ENCODE measurements at regions not wholly inside any gene's neighbourhood (a gene's known extent, or its start where the extent isn't known, plus 50 kb on each side); places are given as distances from the start of the nearest gene placed in this dataset.
"Not testable (repeated sequence)": the region's sequence is repeated elsewhere in the genome, so short reads cannot be mapped to it uniquely, and the experiment has no call there.

DNA sequence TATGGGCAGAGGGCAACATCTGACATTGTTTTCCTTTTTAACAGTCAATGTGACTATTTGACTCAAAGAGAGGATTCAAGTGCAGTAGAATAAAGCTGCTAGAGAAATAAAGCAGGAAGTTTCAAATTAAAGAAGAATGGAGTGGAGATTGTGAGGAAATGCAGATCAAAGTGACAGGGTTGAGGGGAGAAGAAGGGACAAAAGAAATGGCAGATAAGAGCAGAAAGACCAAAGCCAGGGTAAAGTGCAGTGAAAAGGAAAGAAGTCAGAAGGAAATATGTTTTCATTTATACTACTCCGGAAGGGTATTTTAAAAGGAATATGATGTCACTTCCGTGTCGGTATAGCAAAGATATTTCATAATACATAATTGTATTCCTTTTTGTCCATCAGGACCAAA is 297.5 kb upstream of the CRIM1 start:
- DNase-seq (ENCODE audit: low spot score) = no peak

DNA sequence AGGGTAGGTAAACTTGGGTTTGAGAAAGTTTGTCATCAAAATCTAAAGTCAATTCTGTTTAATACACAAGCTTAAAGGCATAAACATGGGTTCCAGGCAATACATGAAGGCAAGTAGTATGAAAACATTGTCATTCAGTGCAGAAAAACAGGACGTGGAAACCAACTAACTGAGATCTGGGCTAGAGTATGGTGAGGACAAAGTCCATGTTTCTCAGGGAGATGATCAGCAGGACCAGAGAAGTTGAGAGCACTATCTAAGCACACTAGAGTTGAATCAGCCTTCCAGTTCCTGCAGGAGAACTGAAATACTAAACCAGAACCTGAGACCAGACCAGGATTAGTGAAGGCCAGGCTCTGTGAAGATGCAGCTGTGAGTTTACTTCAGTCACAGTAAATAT is 302.8 kb upstream of the CRIM1 start:
- DNase-seq (ENCODE audit: low spot score) = no peak

DNA sequence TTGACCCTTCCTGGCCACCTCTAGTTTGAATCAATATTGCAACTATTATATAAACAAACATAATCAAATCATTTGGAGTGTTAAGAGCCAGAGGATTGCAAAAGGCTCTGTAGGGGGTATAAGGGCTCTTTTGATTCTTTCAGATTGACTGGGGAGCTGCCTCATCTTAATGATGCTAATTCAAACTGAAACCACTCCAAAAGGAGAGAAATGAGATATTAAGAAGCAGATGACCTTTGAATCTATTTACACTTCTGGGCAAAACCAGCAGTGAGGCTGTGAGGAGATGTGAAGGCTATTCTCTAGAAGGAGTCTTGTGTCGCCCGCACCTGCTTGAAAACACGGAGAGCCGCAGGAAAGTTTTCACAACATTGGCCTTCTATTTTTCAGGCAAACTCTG is 311.2 kb upstream of the CRIM1 start:
- DNase-seq (ENCODE audit: low spot score) = no peak

DNA sequence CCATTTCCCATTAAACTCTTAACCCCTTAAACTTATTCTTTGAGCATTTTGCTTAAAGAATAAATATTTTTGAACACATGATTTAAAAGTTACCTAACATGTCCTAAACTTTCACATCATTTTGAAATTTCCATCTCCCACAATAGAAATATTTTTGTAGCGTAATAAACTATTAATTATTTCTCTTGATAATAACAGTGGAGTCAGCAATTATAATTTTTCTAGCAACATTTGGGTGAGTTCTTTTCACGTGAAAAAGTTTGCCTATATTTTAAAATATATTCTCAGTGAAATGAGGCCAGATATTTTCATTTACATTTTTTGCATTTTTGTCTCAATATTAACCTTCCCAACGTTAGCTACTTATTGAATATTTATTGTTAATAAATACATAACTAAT is 320.4 kb upstream of the CRIM1 start:
- DNase-seq (ENCODE audit: low spot score) = no peak

DNA sequence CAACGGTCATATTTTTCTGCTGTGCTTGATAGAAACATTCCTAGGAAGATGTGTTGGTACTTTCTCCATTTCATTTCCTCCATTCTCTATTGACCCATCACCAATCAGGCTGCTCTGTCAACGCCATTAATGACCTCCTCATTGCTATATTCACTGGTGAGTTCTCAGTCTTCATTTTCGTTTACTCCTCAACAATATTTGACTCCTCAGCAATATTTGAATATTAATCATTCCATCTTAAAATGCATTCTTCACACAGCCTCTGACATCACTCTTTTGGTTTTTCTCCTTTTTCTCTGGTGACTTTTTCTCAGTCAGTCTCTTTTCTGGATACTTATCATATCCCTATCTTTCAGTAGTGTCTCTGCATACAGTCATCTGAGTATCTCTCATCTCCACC is 323.5 kb upstream of the CRIM1 start:
- DNase-seq (ENCODE audit: low spot score) = no peak

DNA sequence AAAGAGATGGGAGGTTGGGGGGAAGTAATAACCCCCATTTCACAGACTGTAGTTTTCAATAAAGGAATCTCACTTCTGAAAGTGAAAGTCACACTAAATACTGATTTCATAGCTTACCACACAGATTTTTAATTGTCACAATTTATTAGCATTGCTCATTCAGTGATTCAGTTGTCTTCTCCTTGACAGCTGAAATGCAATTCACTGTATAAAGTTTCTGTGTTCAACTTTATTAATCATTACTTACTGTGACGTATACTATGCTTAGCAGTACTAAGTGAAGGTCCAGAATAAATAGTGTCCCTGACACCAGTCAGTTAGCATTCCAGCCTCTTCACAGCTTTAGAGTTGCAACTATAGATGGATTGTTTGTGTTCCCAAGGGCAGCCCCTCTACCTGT is 324.1 kb upstream of the CRIM1 start:
- DNase-seq (ENCODE audit: low spot score) = no peak

DNA sequence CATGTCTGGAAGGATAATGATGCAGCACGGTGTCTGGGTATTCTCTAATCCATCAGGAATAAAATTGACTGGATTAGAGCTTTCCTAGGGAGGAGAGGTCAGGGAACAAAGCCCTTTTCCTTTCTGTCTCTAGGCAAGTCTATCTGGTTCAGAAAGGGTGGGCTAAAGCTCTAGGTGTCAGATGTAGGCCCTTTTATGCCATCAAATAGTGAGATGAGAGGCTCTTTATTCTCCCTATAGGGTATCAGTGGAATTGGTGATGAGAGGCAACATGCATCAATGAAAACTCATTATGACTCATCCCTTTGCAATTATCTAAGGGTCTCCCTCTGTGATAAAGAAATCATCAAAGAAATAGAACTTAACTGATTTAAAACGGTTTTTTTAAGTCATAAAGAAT is 328.0 kb upstream of the CRIM1 start:
- DNase-seq (ENCODE audit: low spot score) = no peak

DNA sequence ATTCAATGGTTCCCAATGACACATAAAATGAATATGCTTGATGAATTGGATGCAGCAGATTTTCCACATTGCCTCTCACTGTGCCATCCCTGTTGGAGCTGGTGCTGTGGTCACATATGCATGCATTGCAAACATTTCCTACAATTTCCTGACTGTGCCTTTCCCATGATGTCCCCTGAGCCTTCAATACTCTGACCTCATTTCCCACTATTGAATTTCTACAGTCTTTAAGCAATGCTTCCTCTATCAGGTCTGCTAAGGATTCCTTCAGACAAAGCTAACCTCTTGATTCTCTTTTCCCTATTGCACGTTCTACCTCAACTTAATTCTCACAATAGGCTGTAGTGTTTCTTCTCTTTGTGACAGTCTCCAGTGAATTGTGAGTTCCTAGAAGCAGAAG is 342.5 kb upstream of the CRIM1 start:
- no peak for DNase-seq (ENCODE audit: low spot score)

DNA sequence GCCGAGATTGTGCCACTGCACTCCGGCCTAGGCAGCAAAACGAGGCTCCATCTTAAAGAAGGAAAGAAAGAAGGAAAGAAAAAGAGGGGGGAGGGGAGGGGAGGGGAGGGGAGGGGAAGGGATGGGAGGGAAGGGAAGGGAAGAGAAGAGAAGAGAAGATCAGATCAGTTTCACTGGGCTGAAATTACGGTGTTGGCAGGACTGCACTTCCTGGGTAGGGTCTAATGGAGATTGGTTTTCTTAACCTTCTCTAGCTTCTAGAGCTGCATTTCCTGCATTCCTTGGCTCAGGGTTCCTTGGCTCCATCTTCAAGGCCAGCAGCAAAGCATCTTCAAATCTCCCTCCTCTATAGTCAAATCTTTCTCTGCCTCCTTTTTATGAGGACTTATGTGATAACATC is 349.1 kb upstream of the CRIM1 start:
- no peak for DNase-seq (ENCODE audit: low spot score)

DNA sequence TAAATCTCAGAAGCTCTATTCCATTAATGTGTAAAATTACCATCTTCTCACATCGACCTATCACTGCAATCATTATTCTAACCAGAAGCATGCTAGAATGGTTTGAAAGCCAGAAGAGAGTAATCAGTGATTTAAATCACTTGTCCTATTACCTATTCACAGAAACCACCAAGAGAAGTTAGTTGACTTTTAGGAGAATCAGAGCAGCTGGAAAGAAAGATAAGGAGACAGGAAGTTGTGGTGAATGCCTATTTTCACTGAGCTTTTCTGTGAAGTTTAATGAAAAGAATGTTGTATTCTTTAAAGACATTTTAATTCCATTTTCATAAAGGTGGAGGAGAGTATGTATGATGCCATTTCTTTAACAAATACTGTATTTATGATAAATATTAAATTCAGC is 352.6 kb upstream of the CRIM1 start:
- DNase-seq (ENCODE audit: low spot score) = no peak

DNA sequence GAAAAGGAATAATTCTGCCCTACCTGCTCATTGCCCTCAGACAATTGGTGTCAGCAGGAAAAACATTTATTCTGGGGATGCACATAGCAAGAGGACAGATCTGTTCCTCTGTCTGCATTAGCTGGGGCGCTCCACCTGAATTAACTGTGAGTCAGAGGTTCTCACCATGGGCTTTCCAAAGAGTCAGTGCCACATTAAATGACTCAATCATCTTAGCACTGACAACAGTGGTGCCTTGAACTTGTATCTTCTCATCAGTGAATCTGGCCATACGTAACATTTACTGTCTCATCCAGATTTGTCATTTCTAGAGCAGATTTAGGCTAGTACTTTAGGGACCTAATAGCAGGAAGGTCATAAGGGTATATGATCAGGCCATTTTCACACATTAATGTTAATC is 358.1 kb upstream of the CRIM1 start:
- no peak for DNase-seq (ENCODE audit: low spot score)

DNA sequence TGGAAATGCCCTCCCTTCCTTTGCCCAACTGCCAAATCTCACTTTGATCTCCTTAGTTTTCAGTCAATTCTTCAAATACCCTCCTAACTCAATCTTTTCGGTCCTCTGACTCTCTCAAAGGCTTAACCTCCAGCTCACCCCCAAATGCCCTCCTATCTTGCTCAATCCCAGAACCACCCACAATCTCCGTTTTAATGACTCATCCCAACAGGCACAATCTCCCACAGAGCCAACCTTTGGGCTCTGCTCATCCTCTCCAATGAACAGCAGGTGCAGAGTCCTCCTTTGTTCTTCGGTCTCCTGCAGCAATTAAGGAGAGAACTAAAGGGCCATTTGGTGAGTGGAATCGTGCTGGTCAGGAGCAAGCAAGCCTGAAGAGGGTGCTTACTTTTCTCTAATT is 366.1 kb upstream of the CRIM1 start:
- peak; percentile 5 for DNase-seq (ENCODE audit: low spot score)

DNA sequence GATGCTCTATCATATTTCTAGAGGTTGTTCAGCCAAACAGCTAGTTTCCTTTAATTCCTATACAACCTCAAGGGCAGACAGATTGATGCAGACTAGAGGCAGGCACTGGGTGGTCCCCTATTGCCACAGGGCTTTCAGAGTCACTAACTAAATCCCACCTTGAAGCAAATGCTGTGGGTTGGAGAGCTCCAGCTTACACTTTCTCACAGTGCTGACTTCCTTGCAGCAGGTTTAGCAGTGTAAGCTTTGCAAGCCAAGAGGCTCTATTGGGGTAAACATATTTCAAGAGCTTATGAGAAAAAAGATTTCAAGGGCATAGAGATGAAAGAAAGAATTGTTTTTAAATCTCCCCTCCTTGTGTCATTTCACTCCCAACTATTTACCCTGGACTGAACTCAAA is 366.5 kb upstream of the CRIM1 start:
- no peak for DNase-seq (ENCODE audit: low spot score)

DNA sequence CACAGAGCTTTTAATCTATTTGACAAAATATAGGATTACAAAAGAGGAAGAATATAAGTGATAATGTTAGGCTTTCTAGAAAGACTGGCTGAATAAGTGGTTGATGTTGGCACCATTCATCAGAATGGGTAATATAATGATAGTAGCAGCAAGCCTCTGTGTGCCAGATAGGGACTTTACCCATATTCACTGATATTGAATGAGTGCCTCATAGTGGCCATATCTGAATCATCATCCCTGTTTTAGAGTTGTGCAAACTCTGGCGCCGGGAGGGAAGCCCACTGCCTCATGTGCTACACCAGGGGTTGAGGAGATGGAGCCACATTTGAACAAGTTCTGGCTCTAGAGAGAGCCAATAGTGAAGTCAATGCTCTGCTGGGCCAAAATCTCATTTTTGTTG is 368.7 kb upstream of the CRIM1 start:
- no peak for DNase-seq (ENCODE audit: low spot score)

DNA sequence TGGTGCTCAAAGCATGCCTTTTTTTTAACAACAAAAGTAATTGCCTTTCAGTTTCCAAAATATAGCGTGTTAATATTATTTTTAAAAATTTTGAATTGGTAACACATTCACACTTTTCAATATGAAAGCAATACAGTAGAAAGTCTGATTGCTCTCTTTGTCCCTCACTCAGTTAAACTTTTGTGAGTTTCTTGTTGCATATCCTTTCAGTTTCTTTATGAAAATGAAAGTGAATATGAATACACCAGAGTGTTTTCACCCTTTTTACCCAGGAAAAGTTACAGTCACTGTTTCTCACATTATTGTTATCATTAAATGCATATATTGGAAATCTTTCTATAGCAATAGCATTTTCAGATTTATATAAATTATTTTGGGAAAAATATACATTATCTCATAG is 377.4 kb upstream of the CRIM1 start:
- DNase-seq (ENCODE audit: low spot score) = no peak

DNA sequence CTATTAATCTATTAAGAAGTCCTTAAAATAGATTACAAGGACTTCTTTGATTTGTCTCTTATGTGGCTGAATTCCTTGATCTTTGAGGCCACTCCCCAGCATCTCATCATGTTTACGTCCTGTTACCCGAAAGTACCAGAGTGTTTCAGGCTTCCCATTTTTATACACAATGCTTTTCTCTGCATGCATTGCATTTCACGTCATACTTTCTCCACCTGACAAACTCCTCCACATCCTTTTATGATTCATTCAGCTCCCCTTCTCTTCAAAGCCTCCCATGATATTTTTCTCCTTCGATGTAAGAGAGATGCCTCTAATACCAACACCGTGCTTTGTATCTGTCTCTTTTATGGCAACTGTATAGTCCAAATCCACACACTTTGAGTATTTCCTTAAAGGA is 379.0 kb upstream of the CRIM1 start:
- no peak for DNase-seq (ENCODE audit: low spot score)

DNA sequence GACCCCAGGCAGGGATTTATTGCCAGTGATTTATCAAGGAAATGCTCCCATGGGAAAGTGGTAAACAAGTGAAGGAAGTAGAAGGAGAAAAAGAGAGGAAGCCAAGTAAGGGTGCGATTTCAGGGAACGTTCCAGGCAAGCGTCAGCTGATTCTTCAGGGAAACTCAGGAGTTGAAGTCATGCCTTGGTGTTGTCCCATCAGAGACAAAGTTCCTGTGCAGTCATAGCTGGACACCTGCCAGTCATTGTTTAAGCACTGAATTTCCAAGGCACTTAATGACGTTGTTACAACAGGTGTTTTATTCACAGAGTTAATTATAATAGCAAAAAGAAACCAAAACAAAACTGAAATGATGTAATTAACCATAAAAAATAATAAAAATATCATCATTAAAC is 381.8 kb upstream of the CRIM1 start:
- no peak for DNase-seq (ENCODE audit: low spot score)

DNA sequence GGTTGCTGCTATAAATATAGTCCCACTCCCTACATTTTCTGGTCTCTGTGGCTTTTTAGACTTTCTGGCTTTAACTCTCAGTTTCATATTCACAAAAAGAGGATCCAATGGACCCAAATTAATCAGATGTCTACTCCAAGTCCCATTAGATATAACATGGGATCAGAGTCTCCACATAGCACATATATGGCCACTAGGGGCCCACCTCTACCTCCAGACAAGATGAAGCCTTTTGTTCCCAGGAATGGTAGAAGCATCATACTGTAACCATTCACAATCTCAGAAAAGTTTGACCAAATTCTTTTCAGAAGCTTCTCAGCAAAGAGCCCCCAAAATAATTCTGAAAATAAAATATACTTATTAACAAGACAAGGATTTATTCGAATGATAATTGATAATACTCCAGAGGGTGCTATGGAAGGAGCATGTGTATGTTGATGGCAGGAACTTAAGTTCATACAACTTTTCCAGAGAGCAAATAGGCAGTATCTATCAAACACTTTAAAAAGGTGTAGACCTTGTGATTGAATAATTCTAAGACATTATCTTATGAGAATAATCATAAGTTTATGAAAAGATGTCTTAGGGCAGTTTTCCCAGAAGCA is 382.3 kb upstream of the CRIM1 start:
- peak; percentile 46 for DNase-seq (ENCODE audit: low spot score)

DNA sequence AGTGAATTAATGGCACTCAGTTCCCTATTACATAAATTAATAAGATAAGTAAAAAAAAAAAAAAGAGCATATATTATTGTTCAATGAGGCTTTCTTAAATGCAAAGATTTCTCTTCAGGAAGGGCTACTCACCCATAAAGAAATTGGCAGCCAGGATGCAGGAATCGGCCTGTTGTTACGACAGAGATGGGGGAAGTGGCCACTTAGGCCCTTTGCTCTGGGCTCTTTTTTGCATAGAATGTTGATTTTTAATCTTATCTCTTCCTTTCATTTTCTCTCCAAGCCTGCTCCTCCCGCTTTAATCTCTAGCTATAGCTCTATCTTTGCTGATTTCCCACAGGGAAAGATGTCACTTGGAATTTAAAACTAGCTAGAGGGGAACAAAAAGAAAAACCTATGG is 391.8 kb upstream of the CRIM1 start:
- no peak for DNase-seq (ENCODE audit: low spot score)

DNA sequence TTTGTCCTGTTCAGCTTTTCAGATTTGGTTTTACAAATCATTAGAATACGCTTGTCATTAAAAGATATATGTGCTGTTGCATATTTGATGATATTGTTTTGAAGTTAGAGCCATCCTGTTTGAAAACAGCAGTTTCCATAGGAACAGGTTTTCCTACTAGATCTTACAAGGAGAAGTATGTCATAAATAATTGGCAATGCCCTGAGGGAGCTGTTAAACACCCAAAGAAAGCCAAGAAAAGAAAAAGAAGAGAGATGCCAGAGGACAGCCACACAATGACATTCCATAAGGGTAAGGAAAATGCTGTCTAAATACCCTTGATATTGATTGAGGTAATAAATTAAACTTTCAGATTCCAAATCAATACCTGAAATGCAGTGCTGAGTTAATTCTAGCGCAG is 392.2 kb upstream of the CRIM1 start:
- DNase-seq (ENCODE audit: low spot score) = no peak

DNA sequence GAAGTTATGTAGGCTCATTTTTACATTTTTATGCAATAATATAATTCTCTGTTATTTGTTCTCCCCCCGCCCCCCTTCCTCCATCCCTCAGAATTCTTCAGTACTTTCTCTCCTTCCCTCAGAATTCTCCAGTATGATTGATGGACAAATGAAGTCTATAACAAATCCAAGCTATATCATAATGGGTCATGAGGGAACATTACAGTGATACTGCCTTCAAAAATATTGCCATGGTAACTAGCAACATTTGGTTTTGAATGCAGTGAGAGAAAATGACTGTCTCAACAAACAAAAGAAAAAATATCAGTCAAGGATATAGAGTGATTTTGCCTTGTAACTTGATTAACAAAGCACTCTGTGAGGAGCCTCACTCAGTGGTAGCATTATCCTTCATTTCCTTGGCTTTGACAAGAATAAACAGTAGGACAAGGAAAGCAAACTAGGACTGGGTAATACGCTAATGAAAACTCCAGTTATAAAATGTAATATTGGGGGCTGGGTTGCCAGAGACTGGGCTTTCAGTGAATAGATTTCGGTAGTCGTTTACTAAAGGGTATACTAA is 392.9 kb upstream of the CRIM1 start:
- no peak for DNase-seq (ENCODE audit: low spot score)

DNA sequence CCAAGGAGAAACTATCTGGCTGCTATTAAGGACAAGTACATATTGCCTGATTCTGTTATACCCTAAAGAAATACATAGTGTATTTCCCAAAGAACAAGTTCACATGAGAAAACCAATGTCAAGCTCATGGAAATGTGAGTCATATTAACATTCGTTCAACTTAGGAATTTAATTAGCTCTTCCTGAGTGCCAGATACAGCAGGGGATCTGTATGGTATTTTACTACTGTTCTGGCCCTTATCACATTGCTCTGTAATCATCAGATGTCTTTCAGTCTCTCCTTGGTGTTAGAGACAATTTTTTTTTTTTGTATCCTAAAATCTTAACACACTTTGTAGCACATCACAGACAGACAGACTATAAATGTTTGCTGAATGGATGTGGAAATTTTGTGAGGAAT is 395.0 kb upstream of the CRIM1 start:
- DNase-seq (ENCODE audit: low spot score) = no peak

DNA sequence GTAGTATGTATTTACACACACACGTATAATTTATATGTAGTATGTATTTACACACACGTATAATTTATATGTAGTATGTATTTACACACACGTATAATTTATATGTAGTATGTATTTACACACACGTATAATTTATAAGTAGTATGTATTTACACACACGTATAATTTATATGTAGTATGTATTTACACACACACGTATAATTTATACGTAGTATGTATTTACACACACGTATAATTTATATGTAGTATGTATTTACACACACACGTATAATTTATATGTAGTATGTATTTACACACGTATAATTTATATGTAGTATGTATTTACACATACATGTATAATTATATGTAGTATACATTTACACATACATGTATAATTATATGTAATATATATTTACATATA is 398.5 kb upstream of the CRIM1 start:
- not testable (repeated sequence) for DNase-seq (ENCODE audit: low spot score)

DNA sequence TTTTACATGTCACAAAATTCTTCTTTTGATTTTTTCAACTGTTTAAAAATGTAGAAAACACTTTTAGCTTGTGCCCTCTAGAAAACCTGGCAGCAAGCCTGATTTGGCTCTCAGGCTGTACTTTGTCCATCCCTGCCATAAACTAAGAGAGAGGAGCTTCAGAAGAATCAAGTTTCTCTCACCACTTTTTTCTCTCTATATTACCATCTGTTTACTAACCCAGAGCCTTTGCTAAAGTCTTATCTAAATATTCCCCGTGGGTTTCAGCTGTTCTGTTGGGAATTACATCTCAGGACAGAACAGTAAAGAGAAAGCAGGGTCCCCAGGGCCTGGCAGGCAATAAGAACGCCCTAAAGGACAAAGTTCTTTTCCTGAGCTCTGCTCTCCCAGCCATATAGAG is 409.1 kb upstream of the CRIM1 start:
- no peak for DNase-seq (ENCODE audit: low spot score)
